Breast epithelium (tissue), 4 donors: ENCODE measurements at regions not wholly inside any gene's neighbourhood (a gene's known extent, or its start where the extent isn't known, plus 50 kb on each side); places are given as distances from the start of the nearest gene placed in this dataset.

Source experiments
- DNase-seq, 2 donors: peaks; one replicate each; pipeline ENCODE4 v3.0.0-alpha.2; 2019; ENCODE audit warnings: low spot score in 2 of 2
- H3K27ac ChIP-seq, 2 donors: fragments of 200-600 bp; sonication (generic) in 1 of 2; one replicate each; pipeline ENCODE4 v1.5.1; 2016 to 2019; ENCODE audit warnings: mild to moderate bottlenecking in 1 of 2
- H3K27me3 ChIP-seq, 2 donors: fragments of 200-600 bp; sonication (generic) in 1 of 2; one replicate each; pipeline versions ENCODE4 v1.5.1 to v1.6.0; 2017 to 2019; ENCODE audit warnings: control low read depth in 1 of 2, mild to moderate bottlenecking in 1 of 2
- H3K36me3 ChIP-seq: fragments of 200-600 bp; one replicate; pipeline ENCODE4 v1.5.1; 2019
- H3K4me1 ChIP-seq, 2 donors: fragments of 200-600 bp; sonication (generic); one replicate each; pipeline ENCODE4 v1.5.1; 2016 to 2019; ENCODE audit warnings: control low read depth in 1 of 2
- H3K4me3 ChIP-seq, 3 donors: fragments of 200-600 bp; sonication (generic); 1 replicate in 2 of 3; 2 replicates in 1 of 3; pipeline ENCODE4 v1.5.1; 2016 to 2019; ENCODE audit warnings: mild to moderate bottlenecking in 3 of 3, moderate library complexity in 2 of 3
- H3K9me3 ChIP-seq, 2 donors: fragments of 200-600 bp; sonication (generic) in 1 of 2; one replicate each; pipeline ENCODE4 v1.5.1; 2016 to 2019; ENCODE audit warnings: control low read depth in 1 of 2
- CTCF ChIP-seq, 3 donors: fragments of 450-650 bp; IDR thresholded peaks; one replicate each; pipeline ENCODE4 v1.5.1; 2016 to 2017; ENCODE audit warnings: antibody characterized with exemption in 3 of 3, mild to moderate bottlenecking in 3 of 3, moderate library complexity in 3 of 3
- POLR2A ChIP-seq: fragments of 450-650 bp; IDR thresholded peaks from one replicate; pipeline ENCODE4 v1.6.1; 2016; ENCODE audit warnings: antibody characterized with exemption, mild to moderate bottlenecking, moderate library complexity
- POLR2AphosphoS5 ChIP-seq, 3 donors: sonication (generic); formaldehyde crosslinking; IDR thresholded peaks; one replicate each; pipeline ENCODE4 v1.6.1; 2017; ENCODE audit warnings: antibody characterized with exemption in 3 of 3
- intact Hi-C: fragments of 100-400 bp; cut with DNase I; formaldehyde crosslinking; loops from one replicate; pipeline ENCODE4 v1.15.1; 2023; ENCODE audit warnings: low total_unique reads

DNA sequence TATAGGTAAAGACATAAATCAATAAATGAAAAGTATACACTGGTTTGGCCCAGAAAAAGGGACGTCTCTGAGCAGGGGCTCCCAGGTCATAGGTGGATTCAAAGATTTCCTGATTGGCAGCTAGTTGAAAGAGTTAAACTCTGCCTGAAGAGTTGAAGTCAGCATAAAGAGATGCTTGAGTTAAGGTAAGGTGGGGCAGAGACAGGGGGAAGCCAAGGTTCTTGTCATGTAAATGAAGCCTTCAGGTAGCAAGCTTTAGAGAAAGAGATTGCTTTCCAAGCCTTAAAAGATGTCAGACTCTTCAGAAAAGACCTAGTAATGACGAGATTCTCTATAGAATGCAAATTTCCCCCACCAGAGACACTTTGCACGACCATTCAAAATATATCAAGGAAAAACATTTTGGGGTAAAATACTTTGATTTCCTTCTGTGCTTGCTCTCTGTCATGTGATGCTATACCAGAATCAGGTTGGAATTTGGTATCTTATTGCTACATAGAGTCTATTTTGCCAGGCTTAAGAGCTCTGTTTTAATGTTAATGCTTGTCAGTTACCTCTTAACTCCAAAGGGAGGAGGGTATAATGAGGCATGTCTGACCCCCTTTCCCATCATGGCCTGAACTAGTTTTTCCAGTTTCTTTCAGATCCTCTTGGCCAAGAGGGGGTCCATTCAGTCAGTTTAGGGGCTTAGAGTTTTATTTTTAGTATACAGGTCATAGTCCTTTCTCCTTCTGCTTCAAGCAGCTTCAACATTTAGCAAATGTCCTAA lies 429.6 kb downstream of the ADRA2A start:
- intact Hi-C loops, result no loop called here
- no peak overlapping the region for H3K27ac ChIP-seq
- TF ChIP-seq POLR2AphosphoS5 (IDR thresholded peaks at IDR 0.05) (no peak), POLR2A (no peak), CTCF (IDR thresholded peaks at IDR 0.05) (no peak)
- H3K36me3 ChIP-seq, result no peaks in the 10 kb centered on the region
- H3K4me1 ChIP-seq, result no peaks in the 10 kb centered on the region
- H3K27me3 ChIP-seq, result no peaks in the 10 kb centered on the region
- DNase-seq, result no peak
- H3K4me3 ChIP-seq, result no peak overlapping the region
- peaks cover 0 to 15% of the 10 kb centered on the region in 2 donors for H3K9me3 ChIP-seq

DNA sequence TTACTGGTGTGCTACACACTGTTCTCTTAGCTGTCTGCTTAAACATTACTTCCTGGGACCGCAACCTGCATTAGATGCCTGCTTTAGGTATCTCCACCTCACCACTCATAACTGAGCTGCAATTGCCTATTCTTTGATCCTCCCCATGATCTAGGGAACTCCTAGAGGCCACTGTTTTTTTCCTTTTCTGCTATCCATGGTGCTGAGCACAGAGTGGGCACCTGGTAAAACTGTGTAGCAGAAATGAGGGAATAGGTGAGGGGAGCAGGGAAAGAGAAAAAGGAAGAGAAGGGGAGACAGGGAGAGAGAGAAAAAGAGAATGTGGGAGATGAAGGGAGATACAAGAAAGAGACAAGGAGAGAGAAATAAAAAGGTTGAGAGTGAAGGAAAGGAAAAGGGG lies 434.9 kb downstream of the ADRA2A start:
- H3K4me1 ChIP-seq, result no peaks in the 10 kb centered on the region
- intact Hi-C loops, result loop anchor here (10.0 kb wide), 1 partner anchor 1907 kb away; no protein-coding TSS in a partner anchor
- no peak overlapping the region for H3K27ac ChIP-seq
- H3K27me3 ChIP-seq, result no peaks in the 10 kb centered on the region
- no peaks in the 10 kb centered on the region for H3K36me3 ChIP-seq
- H3K9me3 ChIP-seq, result no peaks in the 10 kb centered on the region
- no peak overlapping the region for H3K4me3 ChIP-seq
- TF ChIP-seq POLR2AphosphoS5 (IDR thresholded peaks at IDR 0.05) (no peak), POLR2A (no peak), CTCF (IDR thresholded peaks at IDR 0.05) (no peak)
- DNase-seq, result no peak

- Histone ChIP-seq H3K27ac (no peak overlapping the region), H3K4me1 (no peaks in the 10 kb centered on the region), H3K4me3 (no peak overlapping the region), H3K9me3 (no peaks in the 10 kb centered on the region), H3K36me3 (no peaks in the 10 kb centered on the region), H3K27me3 (no peaks in the 10 kb centered on the region)
- DNase-seq, result no peak
- intact Hi-C loops, result loop anchor here (10.0 kb wide), 1 partner anchor 1910 kb away; no protein-coding TSS in a partner anchor
- TF ChIP-seq POLR2A (no peak), CTCF (IDR thresholded peaks at IDR 0.05) (no peak), POLR2AphosphoS5 (IDR thresholded peaks at IDR 0.05) (no peak)
These were observed 438.4 kb downstream of the ADRA2A start for GRCh38 chr10:111515264-111515663.

DNA sequence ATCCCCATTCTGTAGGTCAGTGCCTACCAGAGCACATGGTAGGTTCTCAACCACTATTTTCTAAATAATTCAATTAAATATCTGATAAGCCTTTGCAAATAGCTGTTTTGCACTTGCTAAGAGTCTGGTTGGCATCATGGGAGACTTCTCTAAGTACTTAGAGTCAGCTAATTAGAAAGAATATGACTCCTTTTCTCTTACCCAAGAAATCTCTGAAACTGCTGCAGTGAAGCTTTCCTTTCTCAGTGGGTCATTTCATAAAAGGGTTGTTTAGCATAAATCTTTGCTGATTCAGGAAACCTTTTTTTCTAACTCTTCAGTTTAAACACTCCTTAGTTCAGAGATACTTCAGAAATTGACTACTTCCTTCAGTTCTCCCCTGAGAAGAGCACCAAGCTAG lies 438.9 kb downstream of the ADRA2A start:
- no peak overlapping the region for H3K4me3 ChIP-seq
- H3K4me1 ChIP-seq, result no peaks in the 10 kb centered on the region
- no peaks in the 10 kb centered on the region for H3K9me3 ChIP-seq
- DNase-seq, result no peak
- intact Hi-C loops, result loop anchor here (10.0 kb wide), 1 partner anchor 1911 kb away; no protein-coding TSS in a partner anchor
- no peaks in the 10 kb centered on the region for H3K36me3 ChIP-seq
- no peak overlapping the region for H3K27ac ChIP-seq
- no peak for TF ChIP-seq CTCF (IDR thresholded peaks at IDR 0.05)
- no peak for TF ChIP-seq POLR2AphosphoS5 (IDR thresholded peaks at IDR 0.05)
- no peak for TF ChIP-seq POLR2A
- no peaks in the 10 kb centered on the region for H3K27me3 ChIP-seq

GRCh38 chr10:111516144-111516543 lies 439.3 kb downstream of the ADRA2A start:
- no peaks in the 10 kb centered on the region for H3K27me3 ChIP-seq
- TF ChIP-seq POLR2AphosphoS5 (IDR thresholded peaks at IDR 0.05) (no peak), CTCF (IDR thresholded peaks at IDR 0.05) (no peak), POLR2A (no peak)
- intact Hi-C loops, result loop anchor here (10.0 kb wide), 1 partner anchor 1911 kb away; no protein-coding TSS in a partner anchor

More at GRCh38 chr10:111516144-111516543, 439.3 kb downstream of the ADRA2A start:
- H3K36me3 ChIP-seq, result no peaks in the 10 kb centered on the region
- no peaks in the 10 kb centered on the region for H3K9me3 ChIP-seq
- no peaks in the 10 kb centered on the region for H3K4me1 ChIP-seq
- H3K27ac ChIP-seq, result no peak overlapping the region
- no peak for DNase-seq
- H3K4me3 ChIP-seq, result no peak overlapping the region
